ENCODE measurements at regions not wholly inside any gene's neighbourhood (a gene's known extent, or its start where the extent isn't known, plus 50 kb on each side); places are given as distances from the start of the nearest gene placed in this dataset.

- H3K9me3 ChIP-seq (ENCODE audit: control insufficient read depth in 4 of 4, insufficient read depth in 3 of 4, low read length in 3 of 4): peaks cover 0 to 2% (median 0%) of the 10 kb centered on the region in 4 donors
- H3K27ac ChIP-seq (ENCODE audit: low read depth in 1 of 2, low read length in 1 of 2): no peak overlapping the region
- no peak overlapping the region for H3K4me3 ChIP-seq
- no peak overlapping the region for H3K9ac ChIP-seq (ENCODE audit: insufficient read depth in 1 of 2, low read length in 2 of 2)
- no peaks in the 10 kb centered on the region for H3K27me3 ChIP-seq (ENCODE audit: control insufficient read depth in 3 of 3, insufficient read depth in 3 of 3, low read length in 2 of 3)
- no peaks in the 10 kb centered on the region for H3K4me1 ChIP-seq (ENCODE audit: control insufficient read depth in 5 of 5, insufficient read depth in 5 of 5, low read length in 5 of 5)
- no peak for TF ChIP-seq CTCF (IDR thresholded peaks at IDR 0.05; ENCODE audit: control extremely low read depth, extremely low read depth)
- H3K36me3 ChIP-seq (ENCODE audit: control insufficient read depth in 4 of 4, insufficient read depth in 4 of 4, low read length in 4 of 4): no peaks in the 10 kb centered on the region
- DNase-seq (no peak), ATAC-seq (ENCODE audit: insufficient read depth, low FRiP score) (no peak)
- 42 to 45% methylated on average over 2 of the region's 2 CpGs for WGBS, 2 donors
Observed at GRCh38 chr7:109986701-109987100, 1104.2 kb upstream of the LRRN3 start.

- Histone ChIP-seq H3K4me3 (no peak overlapping the region), H3K36me3 (ENCODE audit: control insufficient read depth in 4 of 4, insufficient read depth in 4 of 4, low read length in 4 of 4) (no peaks in the 10 kb centered on the region), H3K27ac (ENCODE audit: low read depth in 1 of 2, low read length in 1 of 2) (no peak overlapping the region), H3K4me1 (ENCODE audit: control insufficient read depth in 5 of 5, insufficient read depth in 5 of 5, low read length in 5 of 5) (no peaks in the 10 kb centered on the region), H3K9ac (ENCODE audit: insufficient read depth in 1 of 2, low read length in 2 of 2) (no peak overlapping the region), H3K27me3 (ENCODE audit: control insufficient read depth in 3 of 3, insufficient read depth in 3 of 3, low read length in 2 of 3) (no peaks in the 10 kb centered on the region), H3K9me3 (ENCODE audit: control insufficient read depth in 4 of 4, insufficient read depth in 3 of 4, low read length in 3 of 4) (no peaks in the 10 kb centered on the region)
- no peak for TF ChIP-seq CTCF (IDR thresholded peaks at IDR 0.05; ENCODE audit: control extremely low read depth, extremely low read depth)
- DNase-seq (no peak), ATAC-seq (ENCODE audit: insufficient read depth, low FRiP score) (no peak)
- 73% methylated on average over 1 of the region's 1 CpG for WGBS, 2 donors
Observed at GRCh38 chr7:109996411-109996810, 1094.5 kb upstream of the LRRN3 start.

GRCh38 chr7:109996927-109997326 is 1094.0 kb upstream of the LRRN3 start:
- no peak for ATAC-seq (ENCODE audit: insufficient read depth, low FRiP score)
- WGBS, 2 donors: 74 to 78% methylated on average over 1 of the region's 1 CpG

More at GRCh38 chr7:109996927-109997326, 1094.0 kb upstream of the LRRN3 start:
- no peaks in the 10 kb centered on the region for H3K27me3 ChIP-seq (ENCODE audit: control insufficient read depth in 3 of 3, insufficient read depth in 3 of 3, low read length in 2 of 3)
- no peak for TF ChIP-seq CTCF (IDR thresholded peaks at IDR 0.05; ENCODE audit: control extremely low read depth, extremely low read depth)
- H3K36me3 ChIP-seq (ENCODE audit: control insufficient read depth in 4 of 4, insufficient read depth in 4 of 4, low read length in 4 of 4): no peaks in the 10 kb centered on the region
- no peak for DNase-seq
- no peaks in the 10 kb centered on the region for H3K9me3 ChIP-seq (ENCODE audit: control insufficient read depth in 4 of 4, insufficient read depth in 3 of 4, low read length in 3 of 4)
- no peak overlapping the region for H3K27ac ChIP-seq (ENCODE audit: low read depth in 1 of 2, low read length in 1 of 2)
- no peak overlapping the region for H3K9ac ChIP-seq (ENCODE audit: insufficient read depth in 1 of 2, low read length in 2 of 2)
- H3K4me3 ChIP-seq: no peak overlapping the region
- no peaks in the 10 kb centered on the region for H3K4me1 ChIP-seq (ENCODE audit: control insufficient read depth in 5 of 5, insufficient read depth in 5 of 5, low read length in 5 of 5)
